HepG2 (cell line): ENCODE measurements at regions not wholly inside any gene's neighbourhood (a gene's known extent, or its start where the extent isn't known, plus 50 kb on each side); places are given as distances from the start of the nearest gene placed in this dataset.

Experiments used
- AKNA ChIP-seq: sonication (generic); formaldehyde crosslinking; IDR thresholded peaks from 2 replicates; pipeline ENCODE4 v1.4.0; 2020; ENCODE audit warnings: missing genetic modification reagents, borderline replicate concordance
- CTCF ChIP-seq: sonication (generic); formaldehyde crosslinking; IDR thresholded peaks from 2 replicates; pipeline ENCODE4 v1.5.0; 2020; ENCODE audit warnings: mild to moderate bottlenecking, missing genetic modification reagents, moderate library complexity
- ETV6 ChIP-seq: sonication (generic); formaldehyde crosslinking; conservative IDR thresholded peaks from 2 replicates; pipeline ENCODE4 v1.4.0; 2020; ENCODE audit warnings: missing genetic modification reagents
- GMEB1 ChIP-seq: sonication (generic); formaldehyde crosslinking; IDR thresholded peaks from 2 replicates; pipeline ENCODE4 v1.5.1; 2020; ENCODE audit warnings: missing genetic modification reagents, mild to moderate bottlenecking, borderline replicate concordance
- NFE2L2 ChIP-seq: fragments of 150-350 bp; IDR thresholded peaks from 2 replicates; pipeline ENCODE4 v1.6.1; 2014; ENCODE audit warnings: low read length
- RAD21 ChIP-seq: fragments of 450-650 bp; formaldehyde crosslinking; IDR thresholded peaks from 2 replicates; pipeline ENCODE4 v1.5.0; 2020; ENCODE audit warnings: mild to moderate bottlenecking
- RAD51 ChIP-seq: fragments of 450-650 bp; IDR thresholded peaks from 2 replicates; pipeline ENCODE4 v1.6.1; 2016; ENCODE audit warnings: borderline replicate concordance
- ZBED4 ChIP-seq: sonication (generic); formaldehyde crosslinking; IDR thresholded peaks from 2 replicates; pipeline ENCODE4 v1.4.0; 2020; ENCODE audit warnings: missing genetic modification reagents, borderline replicate concordance
- ZNF800 ChIP-seq: sonication (generic); formaldehyde crosslinking; IDR thresholded peaks from 2 replicates; pipeline ENCODE4 v1.4.0; 2020; ENCODE audit warnings: missing genetic modification reagents

GRCh38 chr15:62462268-62462667 lies 297.2 kb upstream of the C2CD4B start:
- no peak for TF ChIP-seq RAD21 (CRISPR knock-in tag)
- no peak for TF ChIP-seq RAD51
- TF ChIP-seq GMEB1 (CRISPR knock-in tag): no peak
- TF ChIP-seq CTCF: no peak
- no peak for TF ChIP-seq AKNA (CRISPR knock-in tag)
- no peak for TF ChIP-seq ZNF800 (CRISPR knock-in tag)
- no peak for TF ChIP-seq ETV6 (CRISPR knock-in tag)
- TF ChIP-seq ZBED4 (CRISPR knock-in tag): no peak
- no peak for TF ChIP-seq NFE2L2
